ENCODE measurements at regions not wholly inside any gene's neighbourhood (a gene's known extent, or its start where the extent isn't known, plus 50 kb on each side); places are given as distances from the start of the nearest gene placed in this dataset.
"Not testable (repeated sequence)": the region's sequence is repeated elsewhere in the genome, so short reads cannot be mapped to it uniquely, and the experiment has no call there.

GRCh38 chr4:33126002-33126401 lies 2405.8 kb downstream of the PCDH7 start:
- no peak overlapping the region for H3K4me3 Mint-ChIP-seq (ENCODE audit: low read depth, unreplicated experiment)
- CTCF ChIA-PET: no interaction called here
- no TSS peak for BruUV-seq (replicated peaks)

GRCh38 chr4:33130662-33131061 lies 2410.5 kb downstream of the PCDH7 start:
- BruUV-seq (replicated peaks); CTCF ChIA-PET; H3K4me1 Mint-ChIP-seq (ENCODE audit: low read depth, unreplicated experiment): not testable (repeated sequence)

More at GRCh38 chr4:33126002-33126401, 2405.8 kb downstream of the PCDH7 start:
- Mint-ChIP-seq H3K27ac (ENCODE audit: unreplicated experiment) (no peak overlapping the region), H3K36me3 (ENCODE audit: insufficient read depth, unreplicated experiment) (no peaks in the 10 kb centered on the region), H3K27me3 (ENCODE audit: unreplicated experiment) (no peaks in the 10 kb centered on the region), H3K4me1 (ENCODE audit: low read depth, unreplicated experiment) (no peaks in the 10 kb centered on the region), H3K9me3 (ENCODE audit: low read depth, unreplicated experiment) (peaks cover 7% of the 10 kb centered on the region)
- TF ChIP-seq CTCF (IDR thresholded peaks at IDR 0.05; ENCODE audit: unreplicated experiment): no peak
- intact Hi-C loops (cut with micrococcal nuclease; ENCODE audit: unreplicated experiment): no loop called here
- no peak for DNase-seq

GRCh38 chr4:33133723-33134122 lies 2413.6 kb downstream of the PCDH7 start:
- H3K4me1 Mint-ChIP-seq (ENCODE audit: low read depth, unreplicated experiment): no peaks in the 10 kb centered on the region
- no peaks in the 10 kb centered on the region for H3K36me3 Mint-ChIP-seq (ENCODE audit: insufficient read depth, unreplicated experiment)
- intact Hi-C loops (cut with micrococcal nuclease; ENCODE audit: unreplicated experiment): no loop called here
- CTCF ChIA-PET: no interaction called here
- H3K9me3 Mint-ChIP-seq (ENCODE audit: low read depth, unreplicated experiment): peaks cover 5% of the 10 kb centered on the region
- no peak for TF ChIP-seq CTCF (IDR thresholded peaks at IDR 0.05; ENCODE audit: unreplicated experiment)
- no TSS peak for BruUV-seq (replicated peaks)
- H3K4me3 Mint-ChIP-seq (ENCODE audit: low read depth, unreplicated experiment): no peak overlapping the region
- DNase-seq: no peak
- H3K27ac Mint-ChIP-seq (ENCODE audit: unreplicated experiment): no peak overlapping the region
- no peaks in the 10 kb centered on the region for H3K27me3 Mint-ChIP-seq (ENCODE audit: unreplicated experiment)

More at GRCh38 chr4:33130662-33131061, 2410.5 kb downstream of the PCDH7 start:
- H3K27ac Mint-ChIP-seq (ENCODE audit: unreplicated experiment); H3K36me3 Mint-ChIP-seq (ENCODE audit: insufficient read depth, unreplicated experiment); H3K4me3 Mint-ChIP-seq (ENCODE audit: low read depth, unreplicated experiment); H3K27me3 Mint-ChIP-seq (ENCODE audit: unreplicated experiment); DNase-seq; intact Hi-C loops (cut with micrococcal nuclease; ENCODE audit: unreplicated experiment); H3K9me3 Mint-ChIP-seq (ENCODE audit: low read depth, unreplicated experiment): not testable (repeated sequence)

- CTCF ChIA-PET: no interaction called here
- DNase-seq: no peak
- BruUV-seq (replicated peaks): no TSS peak
- TF ChIP-seq CTCF (IDR thresholded peaks at IDR 0.05; ENCODE audit: unreplicated experiment): no peak
- H3K4me1 Mint-ChIP-seq (ENCODE audit: low read depth, unreplicated experiment): no peaks in the 10 kb centered on the region
- no peaks in the 10 kb centered on the region for H3K36me3 Mint-ChIP-seq (ENCODE audit: insufficient read depth, unreplicated experiment)
- intact Hi-C loops (cut with micrococcal nuclease; ENCODE audit: unreplicated experiment): no loop called here
- peaks cover 5% of the 10 kb centered on the region for H3K9me3 Mint-ChIP-seq (ENCODE audit: low read depth, unreplicated experiment)
- no peaks in the 10 kb centered on the region for H3K27me3 Mint-ChIP-seq (ENCODE audit: unreplicated experiment)
- no peak overlapping the region for H3K4me3 Mint-ChIP-seq (ENCODE audit: low read depth, unreplicated experiment)
- no peak overlapping the region for H3K27ac Mint-ChIP-seq (ENCODE audit: unreplicated experiment)
Observed at GRCh38 chr4:33134366-33134765, 2414.2 kb downstream of the PCDH7 start.

GRCh38 chr4:33149658-33150524 lies 2429.7 kb downstream of the PCDH7 start:
- H3K9me3 Mint-ChIP-seq (ENCODE audit: low read depth, unreplicated experiment): peaks cover 11% of the 10 kb centered on the region
- intact Hi-C loops (cut with micrococcal nuclease; ENCODE audit: unreplicated experiment): no loop called here
- no peak overlapping the region for H3K27ac Mint-ChIP-seq (ENCODE audit: unreplicated experiment)
- H3K4me1 Mint-ChIP-seq (ENCODE audit: low read depth, unreplicated experiment): no peaks in the 10 kb centered on the region
- no peak overlapping the region for H3K4me3 Mint-ChIP-seq (ENCODE audit: low read depth, unreplicated experiment)
- DNase-seq: no peak
- no peaks in the 10 kb centered on the region for H3K27me3 Mint-ChIP-seq (ENCODE audit: unreplicated experiment)
- BruUV-seq (replicated peaks): no TSS peak
- no peak for TF ChIP-seq CTCF (IDR thresholded peaks at IDR 0.05; ENCODE audit: unreplicated experiment)
- CTCF ChIA-PET: no interaction called here
- no peaks in the 10 kb centered on the region for H3K36me3 Mint-ChIP-seq (ENCODE audit: insufficient read depth, unreplicated experiment)

Data from Calu3 (cell line).